ENCODE measurements at regions not wholly inside any gene's neighbourhood (a gene's known extent, or its start where the extent isn't known, plus 50 kb on each side); places are given as distances from the start of the nearest gene placed in this dataset.

- DNase-seq (ENCODE audit: low spot score): no peak
Observed at GRCh38 chr18:46408334-46408987, 248.6 kb downstream of the LOXHD1 start.

GRCh38 chr18:46411191-46411828, 245.7 kb downstream of the LOXHD1 start:
- no peak for DNase-seq (ENCODE audit: low spot score)

GRCh38 chr18:46411867-46412690, 244.9 kb downstream of the LOXHD1 start:
- DNase-seq (ENCODE audit: low spot score): no peak

- DNase-seq (ENCODE audit: low spot score): no peak
Observed at GRCh38 chr18:46412916-46413315, 244.1 kb downstream of the LOXHD1 start.

- no peak for DNase-seq (ENCODE audit: low spot score)
Observed at GRCh38 chr18:46413684-46414083, 243.3 kb downstream of the LOXHD1 start.

- no peak for DNase-seq (ENCODE audit: low spot score)
Observed at GRCh38 chr18:46414863-46415262, 242.2 kb downstream of the LOXHD1 start.

GRCh38 chr18:46415532-46416252, 241.3 kb downstream of the LOXHD1 start:
- no peak for DNase-seq (ENCODE audit: low spot score)

- no peak for DNase-seq (ENCODE audit: low spot score)
Observed at GRCh38 chr18:46416706-46417638, 240.0 kb downstream of the LOXHD1 start.

GRCh38 chr18:46418663-46419260, 238.3 kb downstream of the LOXHD1 start:
- no peak for DNase-seq (ENCODE audit: low spot score)

- no peak for DNase-seq (ENCODE audit: low spot score)
Observed at GRCh38 chr18:46419391-46420141, 237.5 kb downstream of the LOXHD1 start.

- DNase-seq (ENCODE audit: low spot score): no peak
Observed at GRCh38 chr18:46421973-46422551, 235.0 kb downstream of the LOXHD1 start.

- DNase-seq (ENCODE audit: low spot score): no peak
Observed at GRCh38 chr18:46422552-46423055, 234.4 kb downstream of the LOXHD1 start.

GRCh38 chr18:46423226-46423805, 233.7 kb downstream of the LOXHD1 start:
- no peak for DNase-seq (ENCODE audit: low spot score)

GRCh38 chr18:46424898-46425297, 232.1 kb downstream of the LOXHD1 start:
- DNase-seq (ENCODE audit: low spot score): no peak

- no peak for DNase-seq (ENCODE audit: low spot score)
Observed at GRCh38 chr18:46425511-46425910, 231.5 kb downstream of the LOXHD1 start.

GRCh38 chr18:46426021-46426678, 230.9 kb downstream of the LOXHD1 start:
- DNase-seq (ENCODE audit: low spot score): no peak

- DNase-seq (ENCODE audit: low spot score): no peak
Observed at GRCh38 chr18:46426679-46427047, 230.4 kb downstream of the LOXHD1 start.

All from CD4-positive, alpha-beta T cell treated with Interleukin-15 for 4 hours (primary cell).